Right renal cortex interstitium (tissue), 3 donors: ENCODE measurements at regions not wholly inside any gene's neighbourhood (a gene's known extent, or its start where the extent isn't known, plus 50 kb on each side); places are given as distances from the start of the nearest gene placed in this dataset.

Experiments used
- DNase-seq, 3 donors: peaks; one replicate each; pipeline ENCODE4 v3.0.0-alpha.2; 2013; ENCODE audit warnings: low read depth in 3 of 3, low spot score in 2 of 3

GRCh38 chr2:59077026-59077725 lies 836.1 kb upstream of the FANCL start:
- DNase-seq, result no peak

- no peak for DNase-seq
These were observed 835.0 kb upstream of the FANCL start for GRCh38 chr2:59076079-59076619.

- no peak for DNase-seq
These were observed 832.9 kb upstream of the FANCL start for GRCh38 chr2:59074071-59074470.

GRCh38 chr2:59073286-59073685 lies 832.2 kb upstream of the FANCL start:
- DNase-seq, result no peak

- DNase-seq, result no peak
These were observed 827.1 kb upstream of the FANCL start for GRCh38 chr2:59068255-59068654.

GRCh38 chr2:59066787-59067399 lies 825.8 kb upstream of the FANCL start:
- no peak for DNase-seq

- no peak for DNase-seq
These were observed 806.4 kb upstream of the FANCL start for GRCh38 chr2:59047373-59047995.

- DNase-seq, result no peak
These were observed 805.6 kb upstream of the FANCL start for GRCh38 chr2:59046401-59047372.

- DNase-seq, result no peak
These were observed 803.6 kb upstream of the FANCL start for GRCh38 chr2:59044736-59045135.

GRCh38 chr2:59041139-59041538 lies 800.0 kb upstream of the FANCL start:
- DNase-seq, result no peak

- DNase-seq, result no peak
These were observed 793.7 kb upstream of the FANCL start for GRCh38 chr2:59034837-59035236.

- peak in 1 of 3 donors; percentile 19 for DNase-seq
These were observed 793.0 kb upstream of the FANCL start for GRCh38 chr2:59034106-59034505.

GRCh38 chr2:59033661-59034060 lies 792.5 kb upstream of the FANCL start:
- DNase-seq, result peak; percentile 53 to 69 (median 56)

- no peak for DNase-seq
These were observed 791.4 kb upstream of the FANCL start for GRCh38 chr2:59032499-59032898.

GRCh38 chr2:59029058-59029457 lies 787.9 kb upstream of the FANCL start:
- DNase-seq, result no peak

GRCh38 chr2:59027320-59027719 lies 786.2 kb upstream of the FANCL start:
- DNase-seq, result no peak

GRCh38 chr2:59025157-59025757 lies 784.1 kb upstream of the FANCL start:
- peak in 1 of 3 donors; percentile 7 for DNase-seq

- DNase-seq, result no peak
These were observed 780.7 kb upstream of the FANCL start for GRCh38 chr2:59021786-59022185.

- no peak for DNase-seq
These were observed 778.5 kb upstream of the FANCL start for GRCh38 chr2:59019566-59020159.

GRCh38 chr2:59018737-59019136 lies 777.6 kb upstream of the FANCL start:
- DNase-seq, result no peak
